Cerebellar nuclear complex (tissue), 1 donor: ENCODE measurements at regions not wholly inside any gene's neighbourhood (a gene's known extent, or its start where the extent isn't known, plus 50 kb on each side); places are given as distances from the start of the nearest gene placed in this dataset.

Experiments
- DNase-seq, 2 experiments: peaks; one replicate each; lab custom pipeline; 2025; lab: John Stamatoyannopoulos, UW

DNA sequence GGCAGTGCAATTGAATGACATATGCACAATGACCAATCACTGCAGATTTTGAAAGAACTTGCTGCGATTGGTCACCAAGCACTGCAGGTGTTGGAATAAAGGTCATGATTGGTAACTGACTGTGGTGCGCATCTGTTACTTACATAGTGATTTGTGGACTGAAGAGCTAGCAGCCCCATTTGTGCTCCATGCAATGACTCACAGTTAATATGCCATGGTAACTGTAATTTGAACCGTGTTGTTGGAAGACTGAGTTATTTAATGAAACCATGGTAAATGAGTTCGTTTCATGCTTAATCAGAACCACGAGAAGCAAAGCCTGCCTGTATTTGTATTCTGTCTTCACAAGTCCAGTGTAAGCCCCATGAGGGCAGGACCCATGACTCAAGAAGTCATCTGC lies 220.5 kb downstream of the TJP1 start:
- DNase-seq, result no peak

DNA sequence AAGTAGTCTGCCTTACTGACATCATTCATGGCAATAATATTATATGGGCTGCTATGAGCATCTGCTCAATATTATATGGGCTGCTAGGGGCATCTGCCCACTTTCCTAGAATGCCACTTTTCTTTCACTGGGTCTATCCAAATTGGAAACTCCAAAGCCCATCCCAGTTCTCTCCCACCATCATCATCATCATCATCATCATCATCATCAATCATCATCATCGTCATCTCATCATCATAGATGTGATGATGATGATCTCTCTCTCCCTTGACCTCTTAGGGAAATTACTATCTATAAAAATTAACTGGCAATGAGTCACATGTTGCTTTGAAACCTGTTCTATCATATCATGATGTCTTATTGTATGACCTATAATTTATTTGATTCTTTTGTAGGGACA lies 222.0 kb downstream of the TJP1 start:
- DNase-seq, result no peak

DNA sequence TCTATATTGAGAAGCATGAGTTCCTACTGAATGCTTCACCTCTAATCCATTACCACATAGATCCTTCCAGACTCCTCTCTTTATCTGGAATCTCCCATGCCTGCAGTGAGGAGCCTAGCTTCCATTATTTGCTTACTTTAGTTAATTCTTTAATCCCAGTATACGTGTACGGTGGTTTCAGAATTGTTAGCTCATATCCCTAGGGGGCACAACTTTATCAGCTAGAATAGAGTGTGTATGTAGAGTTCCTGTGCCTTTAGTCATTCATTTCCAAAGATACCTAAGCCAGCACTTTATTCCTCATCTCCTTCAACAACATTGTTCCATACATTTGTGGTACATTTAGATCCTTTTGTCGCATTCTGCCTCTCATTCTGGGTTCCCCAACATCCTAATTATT lies 226.0 kb downstream of the TJP1 start:
- no peak for DNase-seq

GRCh38 chr15:29593629-29594028 lies 228.6 kb downstream of the TJP1 start:
- DNase-seq, result no peak

DNA sequence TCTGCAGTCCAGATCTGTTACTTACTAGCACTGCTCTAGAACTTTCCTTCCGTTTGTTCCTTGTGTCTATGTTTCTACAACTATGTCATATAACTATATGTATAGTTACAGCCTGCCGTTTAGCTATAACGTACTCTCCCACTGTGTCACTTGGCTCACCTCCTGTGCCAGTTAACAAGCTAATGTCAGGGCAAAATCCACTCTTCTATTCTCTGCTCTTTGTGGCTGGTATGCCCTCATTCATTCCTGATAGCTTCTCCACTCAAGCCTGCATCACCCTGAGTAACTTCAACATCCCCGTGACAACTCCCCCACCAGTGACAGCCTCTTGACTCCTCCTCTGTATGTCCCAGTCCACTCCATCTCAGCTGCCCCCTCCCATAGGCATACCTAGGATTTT lies 229.2 kb downstream of the TJP1 start:
- no peak for DNase-seq

- no peak for DNase-seq
Observed at GRCh38 chr15:29590701-29591100, 231.6 kb downstream of the TJP1 start.

GRCh38 chr15:29589975-29590374 lies 232.3 kb downstream of the TJP1 start:
- DNase-seq, result no peak

DNA sequence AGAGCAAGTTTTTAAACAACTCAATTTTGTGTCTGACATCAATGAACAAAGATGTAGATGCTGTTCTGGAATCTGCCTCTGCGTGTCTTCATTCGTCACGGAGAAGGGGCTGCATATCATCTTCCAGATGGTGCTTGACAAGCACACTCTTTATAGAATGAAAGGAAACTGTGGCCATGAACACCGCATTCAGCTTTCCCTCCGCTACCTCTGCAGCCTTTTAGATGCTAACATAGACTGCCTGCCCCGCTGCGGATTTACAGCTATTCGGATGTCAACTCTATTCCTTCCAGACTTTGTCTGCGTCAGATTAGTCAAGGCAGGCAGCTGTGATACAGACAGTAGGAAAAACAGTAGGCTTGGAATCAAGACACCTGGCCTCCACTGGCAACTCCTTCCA lies 232.9 kb downstream of the TJP1 start:
- DNase-seq, result no peak

DNA sequence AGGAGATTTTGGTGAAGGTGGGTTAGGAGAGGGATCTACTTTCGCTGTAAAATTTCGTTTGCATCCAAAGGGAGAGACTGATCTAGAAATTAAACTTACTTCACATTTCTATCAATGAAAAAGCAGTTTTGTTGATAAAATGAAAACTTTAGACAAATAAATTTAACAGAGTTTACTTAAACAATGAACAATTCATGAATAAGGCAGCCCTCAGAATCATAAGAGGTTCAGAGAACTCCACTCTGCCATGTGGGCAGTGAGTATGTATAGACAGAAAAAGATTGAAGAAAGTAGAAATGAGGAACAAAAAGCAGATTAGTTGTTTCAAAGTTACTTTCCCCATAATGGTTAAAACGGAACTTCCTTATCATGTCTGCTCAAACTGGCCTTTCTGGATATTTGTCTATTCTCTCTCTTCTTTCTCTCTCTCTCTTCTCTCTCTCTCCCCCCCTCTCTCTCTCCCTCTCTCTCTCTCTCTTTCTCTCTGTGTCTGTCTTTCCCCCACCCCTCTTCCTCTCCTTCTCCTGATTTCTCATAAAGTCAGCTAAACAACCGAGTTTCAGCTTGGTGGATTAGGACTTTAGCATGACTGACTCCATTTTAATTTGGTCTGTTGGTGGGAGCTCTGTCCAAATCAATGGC lies 248.9 kb downstream of the TJP1 start:
- DNase-seq, result no peak

GRCh38 chr15:29571792-29572431 lies 250.4 kb downstream of the TJP1 start:
- no peak for DNase-seq

- no peak for DNase-seq
Observed at GRCh38 chr15:29570948-29571791, 251.1 kb downstream of the TJP1 start.

GRCh38 chr15:29570121-29570947 lies 251.9 kb downstream of the TJP1 start:
- DNase-seq, result no peak

GRCh38 chr15:29569533-29570092 lies 252.7 kb downstream of the TJP1 start:
- DNase-seq, result no peak

GRCh38 chr15:29568840-29569532 lies 253.3 kb downstream of the TJP1 start:
- peak in 1 of 2 experiments; percentile 36 for DNase-seq

DNA sequence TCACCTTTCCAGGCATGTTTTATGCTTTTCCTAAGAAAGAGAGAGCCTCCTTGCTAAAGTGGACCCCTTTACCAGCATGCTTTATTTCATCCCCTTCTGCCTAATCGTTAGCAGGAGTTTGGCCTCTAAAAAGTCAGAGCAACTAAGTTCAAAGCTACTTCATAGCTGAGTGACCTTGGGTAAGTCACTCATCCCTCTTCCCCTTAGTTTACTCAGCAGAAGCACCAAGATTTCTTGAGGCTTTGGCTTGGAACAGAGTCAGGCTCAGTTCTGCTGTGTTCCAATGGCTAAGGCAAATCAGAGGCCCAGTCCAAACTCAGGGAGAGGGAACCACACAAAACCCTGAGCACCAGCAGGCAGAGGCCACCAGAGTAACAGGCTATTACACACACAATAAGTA lies 254.9 kb downstream of the TJP1 start:
- DNase-seq, result no peak

DNA sequence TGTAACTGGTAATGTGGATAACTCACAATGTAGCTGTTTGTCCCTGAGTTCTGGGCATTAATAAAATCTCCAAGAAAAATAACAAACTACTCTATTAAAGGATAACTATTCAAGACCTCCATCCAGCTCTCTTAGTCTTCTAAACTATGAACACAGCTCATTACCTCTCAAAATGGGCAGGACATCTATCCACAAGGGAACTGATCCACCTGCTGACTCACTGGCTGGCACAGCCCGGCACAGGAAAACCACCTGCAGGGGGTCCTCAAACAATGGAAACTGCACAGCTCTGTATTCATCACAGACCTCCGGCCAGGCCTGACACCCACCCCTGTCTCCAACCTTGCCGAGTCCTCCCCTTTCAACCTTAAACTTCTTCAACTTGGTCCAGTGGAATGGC lies 255.4 kb downstream of the TJP1 start:
- DNase-seq, result no peak

- no peak for DNase-seq
Observed at GRCh38 chr15:29563112-29563511, 259.2 kb downstream of the TJP1 start.

DNA sequence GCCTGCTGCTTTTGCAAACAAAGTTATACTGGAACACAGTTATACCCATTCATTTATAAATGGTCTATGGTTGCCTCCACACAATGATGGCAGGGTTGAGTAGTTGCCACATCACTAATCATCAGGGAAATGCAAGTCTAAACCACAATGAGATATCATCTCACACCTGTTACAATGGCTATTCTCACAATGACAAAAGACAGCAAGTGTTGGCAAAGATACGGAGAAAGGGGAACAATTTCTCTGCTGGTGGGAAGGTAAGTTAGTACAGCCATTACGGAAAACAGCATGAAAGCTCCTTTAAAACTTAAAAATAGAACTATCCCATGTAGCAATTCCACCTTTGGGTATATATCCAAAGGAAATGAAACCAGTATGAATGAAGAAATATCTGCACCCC lies 261.4 kb downstream of the TJP1 start:
- DNase-seq, result no peak

- DNase-seq, result no peak
Observed at GRCh38 chr15:29558261-29558660, 264.0 kb downstream of the TJP1 start.

GRCh38 chr15:29557171-29557570 lies 265.1 kb downstream of the TJP1 start:
- no peak for DNase-seq

GRCh38 chr15:29556380-29556779 lies 265.9 kb downstream of the TJP1 start:
- no peak for DNase-seq
